ENCODE measurements at regions not wholly inside any gene's neighbourhood (a gene's known extent, or its start where the extent isn't known, plus 50 kb on each side); places are given as distances from the start of the nearest gene placed in this dataset.

GRCh38 chr14:22513066-22513812 is 75.8 kb downstream of the DAD1 start:
- DNase-seq = no peak

DNA sequence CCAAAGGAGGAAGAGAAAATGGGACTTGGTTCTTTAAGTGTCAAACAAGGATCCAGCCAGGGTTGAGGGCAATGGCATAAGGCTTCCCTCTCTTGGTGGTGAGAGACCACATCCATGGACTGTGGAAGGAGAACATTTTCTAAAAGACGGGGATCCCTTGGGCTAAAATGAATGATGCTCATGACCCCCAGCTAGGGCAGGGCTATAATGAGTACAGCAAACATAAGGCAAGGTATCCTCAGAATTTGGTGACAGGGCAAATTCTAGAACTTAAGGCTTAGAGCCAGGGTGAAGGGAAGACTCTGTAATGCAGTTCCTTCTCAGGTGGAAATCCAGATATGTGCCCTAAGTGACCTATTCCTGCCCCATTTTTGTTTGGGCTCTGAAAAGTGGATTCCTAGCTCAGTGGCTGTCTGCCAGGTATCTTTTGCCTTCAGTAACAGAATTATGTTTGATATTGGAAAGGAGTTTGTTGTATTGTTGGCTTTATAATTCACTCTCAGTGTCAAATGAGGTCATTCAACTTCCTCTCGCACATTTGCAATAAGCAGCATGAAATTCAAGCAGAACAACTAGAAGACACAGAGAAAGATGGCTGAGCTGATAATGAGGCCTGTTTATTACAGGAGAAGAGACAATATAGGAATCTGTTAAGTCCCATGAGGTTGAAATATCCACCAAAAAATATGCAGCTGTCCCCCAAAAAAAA is 76.8 kb downstream of the DAD1 start:
- DNase-seq = peak in 1 of 2 donors; percentile 19

DNA sequence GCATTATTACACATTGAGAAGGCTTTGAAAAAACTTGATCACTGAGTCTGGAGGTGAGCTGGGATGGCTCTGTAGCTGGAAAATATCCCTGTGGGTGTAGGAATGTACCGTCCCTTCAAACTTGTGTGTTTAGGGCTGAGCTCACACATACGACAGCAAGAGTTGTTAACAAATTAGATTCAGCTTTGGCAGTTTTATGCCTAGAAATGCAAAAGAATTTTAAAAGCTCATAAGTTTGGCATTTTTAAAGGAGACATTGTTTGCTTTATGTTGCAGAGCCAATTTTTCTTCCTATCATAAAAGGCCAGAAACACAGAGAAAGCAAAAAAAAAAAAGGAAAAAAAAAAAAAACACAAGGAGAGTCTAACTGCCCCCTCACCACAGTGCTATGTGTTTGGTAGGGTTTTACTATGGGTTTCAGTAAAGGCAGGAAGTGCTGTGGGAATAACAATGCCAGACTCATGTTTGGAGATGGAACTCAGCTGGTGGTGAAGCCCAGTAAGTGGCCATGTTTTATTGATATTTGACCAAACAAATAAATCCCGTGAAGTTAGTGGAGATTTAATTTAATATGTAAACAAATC is 78.4 kb downstream of the DAD1 start:
- no peak for DNase-seq

DNA sequence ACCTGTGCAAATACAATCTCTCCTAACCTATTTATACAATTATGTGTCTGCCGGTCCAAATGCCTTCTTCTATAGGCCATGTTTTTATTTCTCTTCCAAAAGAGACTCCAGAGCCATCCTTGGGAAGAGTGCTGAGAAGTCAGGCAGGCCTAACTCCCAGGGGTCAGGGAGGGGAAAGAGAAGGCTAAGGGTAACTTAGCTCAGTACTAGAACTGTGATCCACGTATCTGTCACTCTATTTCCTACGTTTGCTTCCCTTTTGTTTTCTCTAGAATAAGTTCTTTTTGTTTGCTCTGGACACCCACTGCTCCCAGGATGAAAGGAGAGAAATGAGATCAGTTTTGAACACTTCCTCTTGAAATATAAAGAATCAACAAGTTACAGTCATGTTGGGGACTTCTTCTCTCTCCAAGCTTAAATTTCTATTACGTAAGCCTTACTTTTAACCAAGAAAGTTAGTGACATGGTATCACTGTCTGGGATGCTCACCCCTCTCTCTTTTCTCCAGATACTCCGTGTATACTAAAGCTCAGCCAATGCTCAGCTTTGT is 79.2 kb downstream of the DAD1 start:
- DNase-seq = peak; percentile 64 to 72

GRCh38 chr14:22509036-22509709 is 79.9 kb downstream of the DAD1 start:
- DNase-seq = no peak

DNA sequence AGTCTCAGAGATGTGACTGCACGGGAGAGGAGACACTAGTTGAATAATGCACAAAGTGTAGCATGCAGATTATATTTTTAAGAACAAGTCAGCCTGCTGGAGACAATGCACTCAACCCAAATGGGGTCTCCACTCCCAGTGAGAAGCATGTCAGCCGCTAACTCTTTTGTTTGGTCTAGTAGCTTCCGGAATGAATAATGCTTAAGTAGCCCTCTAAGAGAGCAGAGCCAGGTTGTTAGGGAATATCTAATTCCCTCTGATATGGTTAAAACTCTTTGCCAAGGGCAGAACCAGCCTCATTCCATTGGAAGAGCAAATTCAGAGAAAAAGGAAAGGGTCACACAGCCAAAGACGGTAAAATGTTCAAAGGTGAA is 80.4 kb downstream of the DAD1 start:
- no peak for DNase-seq

- peak in 1 of 2 donors; percentile 43 for DNase-seq
These were observed 80.9 kb downstream of the DAD1 start for GRCh38 chr14:22508150-22508457.

DNA sequence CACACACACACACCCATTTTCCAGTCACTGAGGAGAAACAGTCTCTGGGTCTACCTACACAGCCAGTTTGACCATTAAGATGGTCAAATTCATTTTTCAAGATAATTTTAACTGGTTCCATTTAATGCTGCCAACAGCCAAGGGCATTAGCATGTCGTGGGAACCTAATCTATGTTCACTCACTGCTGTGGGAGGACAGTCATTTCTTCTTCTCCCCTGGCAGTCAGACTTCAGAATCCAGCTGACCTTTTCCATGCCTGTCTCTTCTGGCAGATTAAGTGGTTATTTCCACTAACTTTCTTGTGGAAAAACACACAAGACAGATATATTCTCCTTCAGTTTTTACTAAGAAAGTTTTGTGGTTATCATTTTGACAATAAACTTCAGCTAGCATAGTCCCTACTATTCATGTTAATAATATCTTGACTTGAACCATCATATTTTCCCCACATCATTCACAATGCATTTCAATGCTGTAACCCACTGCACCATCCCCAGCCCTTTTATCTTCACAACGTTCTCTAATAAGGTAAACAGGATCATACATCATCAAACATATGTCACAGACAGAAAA is 82.2 kb downstream of the DAD1 start:
- DNase-seq = no peak

GRCh38 chr14:22506378-22506710 is 82.7 kb downstream of the DAD1 start:
- DNase-seq = no peak

GRCh38 chr14:22505697-22506377 is 83.2 kb downstream of the DAD1 start:
- no peak for DNase-seq

- no peak for DNase-seq
These were observed 83.7 kb downstream of the DAD1 start for GRCh38 chr14:22505309-22505696.

- no peak for DNase-seq
These were observed 86.5 kb downstream of the DAD1 start for GRCh38 chr14:22502551-22502950.

- DNase-seq = no peak
These were observed 87.0 kb downstream of the DAD1 start for GRCh38 chr14:22502007-22502406.

DNA sequence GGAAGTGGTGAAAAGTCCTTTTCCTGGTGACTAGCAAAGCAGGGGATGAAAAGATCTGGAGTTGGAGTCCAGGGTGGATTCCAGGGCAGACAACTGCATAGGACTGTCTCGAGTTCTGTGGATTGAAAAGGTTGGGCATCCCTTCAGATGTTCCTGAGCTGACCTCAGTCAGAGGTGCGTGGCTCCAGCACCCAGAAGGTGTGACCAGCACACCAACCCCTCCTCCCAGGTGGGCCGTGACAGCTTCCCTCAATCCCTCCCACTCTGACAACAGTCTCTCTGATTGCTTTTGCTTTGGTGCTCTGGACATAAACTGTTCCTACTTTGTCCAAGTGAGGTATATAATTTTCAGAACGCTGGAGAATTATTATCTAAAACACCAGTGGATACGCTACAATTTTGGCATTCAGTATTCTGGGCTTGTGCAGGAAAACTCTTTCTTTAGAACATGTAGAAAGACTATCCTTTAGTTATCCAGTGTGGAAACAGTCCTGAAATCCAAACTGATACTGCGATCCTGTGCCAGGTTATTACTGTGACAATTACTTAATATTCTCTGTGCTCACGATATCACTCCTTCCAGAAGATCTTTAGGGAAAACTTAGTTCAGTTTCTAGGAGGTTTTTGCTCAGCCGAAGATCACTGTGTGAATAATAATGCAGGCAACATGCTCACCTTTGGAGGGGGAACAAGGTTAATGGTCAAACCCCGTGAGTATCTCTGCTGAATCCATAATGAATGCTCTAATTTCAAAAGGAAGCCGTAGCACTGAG is 87.9 kb downstream of the DAD1 start:
- no peak for DNase-seq

DNA sequence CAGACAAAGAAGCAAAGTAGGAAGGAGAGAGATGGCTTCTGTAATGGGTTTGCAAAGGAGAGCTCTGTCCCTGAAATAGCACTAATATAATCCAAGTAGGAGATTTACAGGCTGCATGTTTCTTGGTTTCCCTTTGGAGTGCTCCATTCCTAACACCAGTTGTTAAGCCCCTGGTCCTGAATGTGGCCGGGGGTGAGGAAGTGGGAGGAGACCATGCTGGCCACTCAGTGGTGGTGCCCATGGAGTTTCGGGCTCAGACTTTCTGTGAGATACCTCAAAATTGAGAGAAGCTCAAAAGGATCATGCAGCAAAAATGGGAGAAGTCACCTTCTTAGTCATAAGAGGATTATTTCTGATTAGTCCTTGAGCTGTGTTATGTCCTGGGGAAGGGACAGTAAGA is 88.5 kb downstream of the DAD1 start:
- no peak for DNase-seq

GRCh38 chr14:22497671-22498093 is 91.3 kb downstream of the DAD1 start:
- DNase-seq = no peak

GRCh38 chr14:22497144-22497423 is 91.9 kb downstream of the DAD1 start:
- no peak for DNase-seq

GRCh38 chr14:22494486-22495135 is 94.4 kb downstream of the DAD1 start:
- no peak for DNase-seq

DNA sequence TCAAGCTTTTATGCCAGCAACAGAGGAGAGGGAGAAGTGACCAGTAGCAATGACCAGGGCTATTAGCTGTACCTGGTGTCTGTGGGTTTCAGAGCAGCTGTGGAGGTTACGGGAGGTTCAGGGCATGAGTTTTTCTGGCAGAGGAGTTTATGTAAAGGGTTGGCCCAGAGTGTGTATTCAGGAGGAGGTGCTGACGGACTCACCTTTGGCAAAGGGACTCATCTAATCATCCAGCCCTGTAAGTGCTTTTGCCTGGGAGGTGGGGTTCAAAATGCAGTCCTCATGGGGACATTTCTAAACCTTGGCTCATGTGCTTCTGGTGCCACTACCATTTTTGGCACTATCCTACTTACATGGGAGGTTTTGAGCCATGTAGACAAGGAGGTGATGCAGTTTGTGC is 95.3 kb downstream of the DAD1 start:
- no peak for DNase-seq

- DNase-seq = no peak
These were observed 96.1 kb downstream of the DAD1 start for GRCh38 chr14:22492622-22493542.
